Breast epithelium (tissue), 4 donors: ENCODE measurements at regions not wholly inside any gene's neighbourhood (a gene's known extent, or its start where the extent isn't known, plus 50 kb on each side); places are given as distances from the start of the nearest gene placed in this dataset.

Experiments
- DNase-seq, 2 donors: peaks; one replicate each; pipeline ENCODE4 v3.0.0-alpha.2; 2019; ENCODE audit warnings: low spot score in 2 of 2
- H3K27ac ChIP-seq, 2 donors: fragments of 200-600 bp; sonication (generic) in 1 of 2; one replicate each; pipeline ENCODE4 v1.5.1; 2016 to 2019; ENCODE audit warnings: mild to moderate bottlenecking in 1 of 2
- H3K27me3 ChIP-seq, 2 donors: fragments of 200-600 bp; sonication (generic) in 1 of 2; one replicate each; pipeline versions ENCODE4 v1.5.1 to v1.6.0; 2017 to 2019; ENCODE audit warnings: control low read depth in 1 of 2, mild to moderate bottlenecking in 1 of 2
- H3K36me3 ChIP-seq: fragments of 200-600 bp; one replicate; pipeline ENCODE4 v1.5.1; 2019
- H3K4me1 ChIP-seq, 2 donors: fragments of 200-600 bp; sonication (generic); one replicate each; pipeline ENCODE4 v1.5.1; 2016 to 2019; ENCODE audit warnings: control low read depth in 1 of 2
- H3K4me3 ChIP-seq, 3 donors: fragments of 200-600 bp; sonication (generic); 1 replicate in 2 of 3; 2 replicates in 1 of 3; pipeline ENCODE4 v1.5.1; 2016 to 2019; ENCODE audit warnings: mild to moderate bottlenecking in 3 of 3, moderate library complexity in 2 of 3
- H3K9me3 ChIP-seq, 2 donors: fragments of 200-600 bp; sonication (generic) in 1 of 2; one replicate each; pipeline ENCODE4 v1.5.1; 2016 to 2019; ENCODE audit warnings: control low read depth in 1 of 2
- CTCF ChIP-seq, 3 donors: fragments of 450-650 bp; IDR thresholded peaks; one replicate each; pipeline ENCODE4 v1.5.1; 2016 to 2017; ENCODE audit warnings: antibody characterized with exemption in 3 of 3, mild to moderate bottlenecking in 3 of 3, moderate library complexity in 3 of 3
- POLR2A ChIP-seq: fragments of 450-650 bp; IDR thresholded peaks from one replicate; pipeline ENCODE4 v1.6.1; 2016; ENCODE audit warnings: antibody characterized with exemption, mild to moderate bottlenecking, moderate library complexity
- POLR2AphosphoS5 ChIP-seq, 3 donors: sonication (generic); formaldehyde crosslinking; IDR thresholded peaks; one replicate each; pipeline ENCODE4 v1.6.1; 2017; ENCODE audit warnings: antibody characterized with exemption in 3 of 3
- intact Hi-C: fragments of 100-400 bp; cut with DNase I; formaldehyde crosslinking; loops from one replicate; pipeline ENCODE4 v1.15.1; 2023; ENCODE audit warnings: low total_unique reads

- H3K9me3 ChIP-seq, result no peaks in the 10 kb centered on the region
- intact Hi-C loops, result no loop called here
- no peak for TF ChIP-seq POLR2AphosphoS5 (IDR thresholded peaks at IDR 0.05)
- no peak for TF ChIP-seq POLR2A
- no peak for TF ChIP-seq CTCF (IDR thresholded peaks at IDR 0.05)
- DNase-seq, result no peak
- no peak overlapping the region for H3K4me3 ChIP-seq
- H3K27me3 ChIP-seq, result no peaks in the 10 kb centered on the region
- H3K36me3 ChIP-seq, result no peaks in the 10 kb centered on the region
- no peak overlapping the region for H3K27ac ChIP-seq
- H3K4me1 ChIP-seq, result no peaks in the 10 kb centered on the region
Measured at GRCh38 chr1:59028048-59028447, 244.2 kb upstream of the JUN start.

DNA sequence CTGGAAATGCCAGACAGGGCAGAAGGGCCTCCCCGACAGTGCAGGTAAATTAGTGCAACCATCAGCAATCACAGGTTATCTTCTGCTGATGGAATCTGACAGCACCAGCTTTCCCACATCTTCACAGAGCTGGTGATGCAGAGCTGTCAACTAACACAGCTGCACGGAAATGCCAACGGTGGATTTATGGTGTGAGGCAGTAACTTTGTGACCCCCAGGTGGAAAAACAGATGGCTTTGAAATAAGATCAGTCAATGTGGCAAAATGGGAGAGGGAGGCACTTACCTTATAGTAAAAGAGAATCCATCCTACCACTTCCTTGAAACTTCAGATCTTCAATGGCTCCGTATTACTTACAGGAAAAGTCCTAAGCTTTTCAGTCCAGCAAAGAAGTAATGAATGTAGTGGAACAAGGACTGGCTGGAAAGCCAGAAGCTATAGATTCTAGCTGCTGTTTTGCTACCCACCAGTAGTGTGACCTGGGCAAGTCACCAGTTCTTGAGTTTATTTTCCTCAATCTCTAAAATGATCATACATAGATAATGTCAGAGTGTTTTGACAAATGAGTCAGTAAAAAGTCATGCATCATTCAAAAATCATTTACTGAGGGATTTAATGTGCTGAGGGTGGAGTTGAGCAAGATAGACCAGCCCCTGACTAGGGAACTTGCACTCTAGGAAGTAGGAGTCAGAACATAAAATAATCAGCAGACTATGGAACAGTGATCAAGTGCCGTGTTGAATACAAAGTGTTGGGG lies 245.7 kb upstream of the JUN start:
- H3K9me3 ChIP-seq, result no peaks in the 10 kb centered on the region
- no peak overlapping the region for H3K27ac ChIP-seq
- TF ChIP-seq CTCF (IDR thresholded peaks at IDR 0.05) (no peak), POLR2AphosphoS5 (IDR thresholded peaks at IDR 0.05) (no peak), POLR2A (no peak)
- DNase-seq, result no peak
- no peaks in the 10 kb centered on the region for H3K4me1 ChIP-seq
- no peak overlapping the region for H3K4me3 ChIP-seq
- no peaks in the 10 kb centered on the region for H3K36me3 ChIP-seq
- no peaks in the 10 kb centered on the region for H3K27me3 ChIP-seq
- intact Hi-C loops, result no loop called here

DNA sequence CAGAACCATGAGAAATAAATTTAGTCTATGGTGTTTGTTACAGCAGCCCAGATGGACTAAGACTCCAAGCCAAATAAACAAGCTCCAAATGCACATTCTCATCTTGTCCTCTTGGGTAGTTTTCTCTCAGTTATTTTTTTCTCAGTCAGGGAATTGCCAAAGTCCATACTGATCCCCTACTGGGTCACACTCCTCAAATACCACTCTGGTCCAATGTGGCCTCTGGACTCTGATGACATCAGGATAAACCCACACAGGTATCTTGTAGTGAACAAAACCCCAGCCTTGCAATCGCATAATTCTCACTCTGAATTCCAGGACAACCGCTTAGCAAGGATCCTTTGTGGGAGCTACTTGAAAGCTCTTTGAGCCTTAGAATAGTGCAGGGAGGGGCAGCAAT lies 248.4 kb upstream of the JUN start:
- Histone ChIP-seq H3K4me1 (no peaks in the 10 kb centered on the region), H3K36me3 (no peaks in the 10 kb centered on the region), H3K27ac (no peak overlapping the region), H3K27me3 (no peaks in the 10 kb centered on the region), H3K4me3 (no peak overlapping the region), H3K9me3 (no peaks in the 10 kb centered on the region)
- intact Hi-C loops, result no loop called here
- TF ChIP-seq POLR2AphosphoS5 (IDR thresholded peaks at IDR 0.05) (no peak), POLR2A (no peak), CTCF (IDR thresholded peaks at IDR 0.05) (no peak)
- DNase-seq, result no peak

GRCh38 chr1:59033761-59034160 lies 249.9 kb upstream of the JUN start:
- H3K9me3 ChIP-seq, result no peaks in the 10 kb centered on the region
- H3K4me1 ChIP-seq, result no peaks in the 10 kb centered on the region
- no peak for DNase-seq
- H3K27me3 ChIP-seq, result no peaks in the 10 kb centered on the region
- H3K27ac ChIP-seq, result no peak overlapping the region
- intact Hi-C loops, result no loop called here
- no peaks in the 10 kb centered on the region for H3K36me3 ChIP-seq
- H3K4me3 ChIP-seq, result no peak overlapping the region
- no peak for TF ChIP-seq CTCF (IDR thresholded peaks at IDR 0.05)
- no peak for TF ChIP-seq POLR2A
- no peak for TF ChIP-seq POLR2AphosphoS5 (IDR thresholded peaks at IDR 0.05)

DNA sequence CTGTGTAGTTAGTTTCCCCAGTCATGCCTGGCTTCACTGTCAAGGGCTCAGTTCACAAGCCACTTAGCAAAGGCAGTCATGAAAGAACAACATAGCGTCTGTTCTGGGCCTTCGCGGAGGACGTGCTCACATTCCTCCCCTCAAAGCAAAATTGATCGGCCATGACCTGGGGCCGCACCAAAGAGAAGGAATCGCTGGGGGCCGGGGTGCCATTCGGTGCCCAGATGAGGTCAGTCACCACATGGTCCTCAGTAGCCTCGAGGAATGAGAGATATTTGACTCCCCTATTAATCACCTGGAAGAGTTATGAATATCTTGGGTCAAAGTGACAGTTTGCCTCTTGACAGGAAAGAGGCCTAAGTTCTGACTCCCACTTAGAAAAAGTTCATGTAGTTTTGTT lies 251.1 kb upstream of the JUN start:
- Histone ChIP-seq H3K4me3 (no peak overlapping the region), H3K27ac (no peak overlapping the region), H3K27me3 (no peaks in the 10 kb centered on the region), H3K9me3 (no peaks in the 10 kb centered on the region), H3K4me1 (no peaks in the 10 kb centered on the region), H3K36me3 (no peaks in the 10 kb centered on the region)
- TF ChIP-seq CTCF (IDR thresholded peaks at IDR 0.05) (no peak), POLR2AphosphoS5 (IDR thresholded peaks at IDR 0.05) (no peak), POLR2A (no peak)
- DNase-seq, result no peak
- intact Hi-C loops, result no loop called here
